GM10248 (cell line): ENCODE measurements at regions not wholly inside any gene's neighbourhood (a gene's known extent, or its start where the extent isn't known, plus 50 kb on each side); places are given as distances from the start of the nearest gene placed in this dataset.
"Not testable (repeated sequence)": the region's sequence is repeated elsewhere in the genome, so short reads cannot be mapped to it uniquely, and the experiment has no call there.

Experiments
- CTCF ChIA-PET: fragments of 300-600 bp; sonication (Branson Sonifier 250); formaldehyde crosslinking; extraction: SDS; loops from one replicate; lab custom pipeline; 2021; ENCODE audit warnings: antibody characterized with exemption; lab: Yijun Ruan, JAX
- POLR2A ChIA-PET: fragments of 350-650 bp; sonication (Branson Sonifier 250); formaldehyde crosslinking; extraction: SDS; loops from one replicate; lab custom pipeline; 2020; ENCODE audit warnings: antibody characterized with exemption; lab: Yijun Ruan, JAX
- DNase-seq: peaks from one replicate; pipeline ENCODE4 v3.0.0; 2012; ENCODE audit errors: extremely low spot score
- CTCF ChIP-seq: IDR thresholded peaks from 2 replicates; pipeline ENCODE4 v1.5.1; 2012; ENCODE audit warnings: mild to moderate bottlenecking, low read depth; ENCODE audit errors: extremely low read depth, missing control alignments, control extremely low read depth

GRCh38 chr12:75690296-75690955, 179.0 kb upstream of the KRR1 start:
- no peak for TF ChIP-seq CTCF
- ChIA-PET POLR2A (no interaction called here), CTCF (no interaction called here)
- DNase-seq = no peak

GRCh38 chr12:75686233-75686632, 174.8 kb upstream of the KRR1 start:
- DNase-seq, POLR2A ChIA-PET: not testable (repeated sequence)
- CTCF ChIA-PET = interaction anchor here (1.3 to 2.0 kb wide), 3 partner anchors 8 to 18 kb away, joined by 3 to 5 read pairs (median 5); no protein-coding TSS in a partner anchor

- ChIA-PET POLR2A (no interaction called here), CTCF (interaction anchor here (1.3 to 2.0 kb wide), 3 partner anchors 9 to 38 kb away, joined by 3 to 5 read pairs (median 5); no protein-coding TSS in a partner anchor)
- TF ChIP-seq CTCF = no peak
- no peak for DNase-seq
These were observed 174.3 kb upstream of the KRR1 start for GRCh38 chr12:75685617-75686225.

GRCh38 chr12:75684678-75685616, 173.5 kb upstream of the KRR1 start:
- ChIA-PET CTCF (interaction anchor here (1.3 to 2.0 kb wide), 3 partner anchors 8 to 39 kb away, joined by 3 to 5 read pairs (median 5); no protein-coding TSS in a partner anchor), POLR2A (no interaction called here)
- no peak for DNase-seq
- TF ChIP-seq CTCF = no peak

GRCh38 chr12:75683995-75684586, 172.7 kb upstream of the KRR1 start:
- DNase-seq, POLR2A ChIA-PET: not testable (repeated sequence)
- CTCF ChIA-PET = interaction anchor here (2.0 kb wide), 1 partner anchor 20 kb away, joined by 5 read pairs; no protein-coding TSS in a partner anchor

- DNase-seq = no peak
- ChIA-PET POLR2A (no interaction called here), CTCF (no interaction called here)
- TF ChIP-seq CTCF = no peak
These were observed 171.8 kb upstream of the KRR1 start for GRCh38 chr12:75683220-75683619.

GRCh38 chr12:75677522-75677921, 166.1 kb upstream of the KRR1 start:
- no peak for TF ChIP-seq CTCF
- no peak for DNase-seq
- POLR2A ChIA-PET = no interaction called here
- CTCF ChIA-PET = interaction anchor here (1.4 to 1.5 kb wide), 2 partner anchors 8 to 10 kb away, joined by 3 to 5 read pairs; no protein-coding TSS in a partner anchor
